Neuronal stem cell (in vitro differentiated cells): ENCODE measurements at regions not wholly inside any gene's neighbourhood (a gene's known extent, or its start where the extent isn't known, plus 50 kb on each side); places are given as distances from the start of the nearest gene placed in this dataset.

Experiments used
- DNase-seq: peaks from one replicate; pipeline ENCODE4 v3.0.0-alpha.2; 2013; ENCODE audit warnings: low spot score
- H2AFZ ChIP-seq: one replicate; pipeline ENCODE4 v1.6.1; 2013; ENCODE audit warnings: mild to moderate bottlenecking, low read length, inconsistent platforms
- H2AK5ac ChIP-seq: 2 replicates; pipeline ENCODE4 v1.6.1; 2013; ENCODE audit warnings: low read depth, mild to moderate bottlenecking, inconsistent platforms, low read length, moderate library complexity, mixed read lengths
- H2BK120ac ChIP-seq: 2 replicates; pipeline ENCODE4 v1.6.1; 2013; ENCODE audit warnings: low read depth, mild to moderate bottlenecking, inconsistent platforms, low read length, moderate library complexity, mixed read lengths
- H2BK12ac ChIP-seq: one replicate; pipeline ENCODE4 v1.6.1; 2013; ENCODE audit warnings: low read length, inconsistent platforms
- H2BK15ac ChIP-seq: 2 replicates; pipeline ENCODE4 v1.6.1; 2013; ENCODE audit warnings: mild to moderate bottlenecking, low read length, inconsistent platforms, mixed read lengths
- H2BK5ac ChIP-seq: one replicate; pipeline ENCODE4 v1.6.1; 2013; ENCODE audit warnings: inconsistent platforms, mild to moderate bottlenecking, low read length, moderate library complexity
- H3K14ac ChIP-seq: one replicate; pipeline ENCODE4 v1.6.1; 2013; ENCODE audit warnings: low read length, inconsistent platforms
- H3K18ac ChIP-seq: 2 replicates; pipeline ENCODE4 v1.6.1; 2013; ENCODE audit warnings: low read length, inconsistent platforms
- H3K23ac ChIP-seq: 2 replicates; pipeline ENCODE4 v1.6.1; 2013; ENCODE audit warnings: low read depth, mild to moderate bottlenecking, mixed read lengths, low read length, inconsistent platforms; ENCODE audit not compliant: poor library complexity
- H3K27ac ChIP-seq: replicated peaks from 3 replicates; pipeline ENCODE4 v1.5.1; 2013; ENCODE audit warnings: low read length, inconsistent platforms
- H3K27me3 ChIP-seq, 3 experiments: 2 replicates each; pipeline ENCODE4 v1.6.1; 2013; ENCODE audit warnings: low read length in 3 of 3, mild to moderate bottlenecking in 2 of 3, inconsistent platforms in 1 of 3, low read depth in 1 of 3, mixed read lengths in 1 of 3, moderate library complexity in 1 of 3; ENCODE audit not compliant: control insufficient read depth in 3 of 3, insufficient read depth in 3 of 3
- H3K36me3 ChIP-seq, 2 donors: replicated peaks in 1 of 2; 2 replicates each; pipeline ENCODE4 v1.6.1; 2013; ENCODE audit warnings: low read length in 2 of 2; ENCODE audit not compliant: control insufficient read depth in 2 of 2, insufficient read depth in 2 of 2
- H3K4ac ChIP-seq: 2 replicates; pipeline ENCODE4 v1.6.1; 2013; ENCODE audit warnings: inconsistent platforms, mild to moderate bottlenecking, low read length, moderate library complexity
- H3K4me1 ChIP-seq, 2 donors: 1 replicate in 1 of 2; 2 replicates in 1 of 2; pipeline ENCODE4 v1.6.1; 2013; ENCODE audit warnings: low read length in 2 of 2, low read depth in 1 of 2; ENCODE audit not compliant: control insufficient read depth in 2 of 2, insufficient read depth in 1 of 2
- H3K4me2 ChIP-seq: one replicate; pipeline ENCODE4 v1.6.1; 2013; ENCODE audit warnings: mild to moderate bottlenecking, low read length, inconsistent platforms; ENCODE audit not compliant: insufficient read depth, poor library complexity, severe bottlenecking
- H3K4me3 ChIP-seq, 2 donors: 2 replicates each; pipeline ENCODE4 v1.5.1; 2013; ENCODE audit warnings: low read length in 2 of 2, mild to moderate bottlenecking in 2 of 2, inconsistent platforms in 1 of 2, moderate library complexity in 1 of 2
- H3K79me1 ChIP-seq: one replicate; pipeline ENCODE4 v1.6.1; 2013; ENCODE audit warnings: low read depth, mild to moderate bottlenecking, inconsistent platforms, low read length, moderate library complexity
- H3K9ac ChIP-seq: one replicate; pipeline ENCODE4 v1.6.1; 2013; ENCODE audit warnings: mild to moderate bottlenecking, low read depth, low read length, inconsistent platforms; ENCODE audit not compliant: poor library complexity
- H3K9me3 ChIP-seq, 2 donors: replicated peaks in 1 of 2; 2 replicates each; pipeline versions ENCODE3 to v1.6.1; 2013; ENCODE audit warnings: low read length in 2 of 2, mild to moderate bottlenecking in 2 of 2, inconsistent platforms in 1 of 2, low read depth in 1 of 2, mixed read lengths in 1 of 2, moderate library complexity in 1 of 2; ENCODE audit not compliant: control insufficient read depth in 2 of 2, insufficient read depth in 1 of 2
- H4K8ac ChIP-seq: one replicate; pipeline ENCODE4 v1.6.1; 2013; ENCODE audit warnings: low read depth, mild to moderate bottlenecking, inconsistent platforms, low read length, moderate library complexity
- H4K91ac ChIP-seq: one replicate; pipeline ENCODE4 v1.6.1; 2013; ENCODE audit warnings: low read length, low read depth, mild to moderate bottlenecking, inconsistent platforms; ENCODE audit not compliant: poor library complexity
- WGBS, 2 donors: extraction: QIAGEN DNeasy Blood & Tissue Kit; methylation state at CpG; one replicate each; pipeline ENCODE4 v1.1.7; 2013; ENCODE audit warnings: missing lambda C conversion rate in 2 of 2, mixed read lengths in 1 of 2; ENCODE audit not compliant: insufficient read length in 2 of 2, insufficient replicate concordance in 1 of 2; ENCODE audit errors: extremely low coverage in 2 of 2; 5-methylcytosine and 5-hydroxymethylcytosine counted together

- peaks cover 6 to 7% of the 10 kb centered on the region in 2 donors for H3K4me1 ChIP-seq
- no peak overlapping the region for H4K8ac ChIP-seq
- H3K18ac ChIP-seq: no peak overlapping the region
- H2BK120ac ChIP-seq: no peak overlapping the region
- no peaks in the 10 kb centered on the region for H3K79me1 ChIP-seq
- no peak overlapping the region for H3K14ac ChIP-seq
- no peak overlapping the region for H3K4ac ChIP-seq
- H3K27ac ChIP-seq: no peak overlapping the region
- H2BK5ac ChIP-seq: no peak overlapping the region
- no peak overlapping the region for H4K91ac ChIP-seq
- no peak overlapping the region for H2AFZ ChIP-seq
- H2BK15ac ChIP-seq: no peak overlapping the region
- no CpG with 5 or more reads among the region's 6 CpGs for WGBS, 2 donors
- no peak overlapping the region for H2AK5ac ChIP-seq
- H3K4me2 ChIP-seq: no peak overlapping the region
- H3K4me3 ChIP-seq: no peak overlapping the region
- H3K9ac ChIP-seq: no peak overlapping the region
- DNase-seq: no peak
- no peaks in the 10 kb centered on the region for H3K27me3 ChIP-seq
- no peaks in the 10 kb centered on the region for H3K36me3 ChIP-seq
- H3K9me3 ChIP-seq: peaks cover 4 to 7% of the 10 kb centered on the region in 2 donors
- H3K23ac ChIP-seq: no peak overlapping the region
- no peak overlapping the region for H2BK12ac ChIP-seq
Measured at GRCh38 chr1:38178216-38178615, 131.6 kb upstream of the POU3F1 start.

DNA sequence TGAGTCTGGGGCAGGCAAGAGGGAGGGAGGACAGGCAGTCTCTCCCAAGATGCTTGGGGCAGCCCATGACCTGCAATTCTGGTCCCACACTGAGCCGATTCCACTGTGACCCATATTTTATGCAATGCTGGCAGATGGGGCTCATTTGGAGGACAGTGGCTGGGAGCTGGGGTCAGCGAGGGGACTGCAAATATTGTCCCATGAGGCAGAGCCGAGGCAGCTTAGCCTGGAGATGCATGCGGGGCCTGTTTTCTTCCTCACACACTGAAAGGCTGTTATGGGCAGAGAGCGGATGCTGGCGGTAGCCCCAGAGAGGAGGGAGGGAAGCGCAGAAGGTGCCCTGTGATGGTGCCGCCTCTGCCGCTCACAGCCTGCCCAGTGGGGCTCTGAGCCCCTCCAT is 128.5 kb upstream of the POU3F1 start:
- no peak overlapping the region for H3K4me2 ChIP-seq
- H3K4me3 ChIP-seq: no peak overlapping the region
- H3K14ac ChIP-seq: no peak overlapping the region
- no peak overlapping the region for H3K18ac ChIP-seq
- no peak overlapping the region for H2BK12ac ChIP-seq
- no peak overlapping the region for H2AFZ ChIP-seq
- no peak overlapping the region for H4K8ac ChIP-seq
- no peaks in the 10 kb centered on the region for H3K27me3 ChIP-seq
- H2BK15ac ChIP-seq: no peak overlapping the region
- no peak overlapping the region for H2BK5ac ChIP-seq
- H2AK5ac ChIP-seq: no peak overlapping the region
- H3K36me3 ChIP-seq: no peaks in the 10 kb centered on the region
- no peak for DNase-seq
- no peak overlapping the region for H3K23ac ChIP-seq
- H3K27ac ChIP-seq: no peak overlapping the region
- H3K4ac ChIP-seq: no peak overlapping the region
- H3K9ac ChIP-seq: no peak overlapping the region
- no peak overlapping the region for H2BK120ac ChIP-seq
- no peak overlapping the region for H4K91ac ChIP-seq
- H3K4me1 ChIP-seq: no peaks in the 10 kb centered on the region
- WGBS, 2 donors: no CpG with 5 or more reads among the region's 9 CpGs
- H3K79me1 ChIP-seq: no peaks in the 10 kb centered on the region
- peaks cover 2 to 3% of the 10 kb centered on the region in 2 donors for H3K9me3 ChIP-seq

GRCh38 chr1:38173848-38174247 is 127.3 kb upstream of the POU3F1 start:
- WGBS, 2 donors: no CpG with 5 or more reads among the region's 5 CpGs
- Histone ChIP-seq H2BK12ac (no peak overlapping the region), H2AK5ac (no peak overlapping the region), H2BK5ac (no peak overlapping the region), H3K18ac (no peak overlapping the region), H3K4me3 (no peak overlapping the region), H3K9me3 (no peaks in the 10 kb centered on the region), H2BK15ac (no peak overlapping the region), H3K14ac (no peak overlapping the region), H3K23ac (no peak overlapping the region), H3K79me1 (no peaks in the 10 kb centered on the region), H3K4ac (no peak overlapping the region), H2BK120ac (no peak overlapping the region), H2AFZ (no peak overlapping the region), H3K36me3 (no peaks in the 10 kb centered on the region), H4K8ac (no peak overlapping the region), H3K27me3 (no peaks in the 10 kb centered on the region), H3K4me1 (no peaks in the 10 kb centered on the region), H4K91ac (no peak overlapping the region), H3K27ac (no peak overlapping the region), H3K9ac (no peak overlapping the region), H3K4me2 (no peak overlapping the region)
- DNase-seq: no peak

- Histone ChIP-seq H2AFZ (no peak overlapping the region), H3K4ac (no peak overlapping the region), H4K8ac (no peak overlapping the region), H3K9me3 (no peaks in the 10 kb centered on the region), H2BK120ac (no peak overlapping the region), H3K79me1 (no peaks in the 10 kb centered on the region), H2BK12ac (no peak overlapping the region), H3K23ac (no peak overlapping the region), H2AK5ac (no peak overlapping the region), H3K18ac (no peak overlapping the region), H3K27ac (no peak overlapping the region), H2BK15ac (no peak overlapping the region), H3K4me3 (no peak overlapping the region), H3K9ac (no peak overlapping the region), H3K36me3 (no peaks in the 10 kb centered on the region), H4K91ac (no peak overlapping the region), H3K4me1 (no peaks in the 10 kb centered on the region), H3K4me2 (no peak overlapping the region), H3K27me3 (no peaks in the 10 kb centered on the region), H2BK5ac (no peak overlapping the region), H3K14ac (no peak overlapping the region)
- no peak for DNase-seq
- no CpG with 5 or more reads among the region's 6 CpGs for WGBS, 2 donors
Measured at GRCh38 chr1:38173157-38173831, 126.7 kb upstream of the POU3F1 start.
